WTC11 (cell line): ENCODE measurements at regions not wholly inside any gene's neighbourhood (a gene's known extent, or its start where the extent isn't known, plus 50 kb on each side); places are given as distances from the start of the nearest gene placed in this dataset.
A peak's percentile ranks its signal among the peaks of the same experiment; 100 is the strongest.

ENCODE experiments used
- ATAC-seq: fragments of 200-7000 bp; cut with Tn5 transposase; 2 replicates; pipeline ENCODE4 v1.10.0; 2021; ENCODE audit warnings: mild to moderate bottlenecking, moderate library complexity
- CTCF ChIA-PET: fragments of 300-600 bp; sonication (Branson Sonifier 250); formaldehyde crosslinking; loops from one replicate; lab custom pipeline; 2021; ENCODE audit warnings: antibody characterized with exemption; lab: Charles Lee
- POLR2A ChIA-PET: fragments of 350-600 bp; sonication (Branson Sonifier 250); formaldehyde crosslinking; loops from one replicate; lab custom pipeline; 2021; ENCODE audit warnings: antibody characterized with exemption; lab: Charles Lee
- DNase-seq: peaks from one replicate; pipeline ENCODE4 v3.0.0; 2021; ENCODE audit warnings: low spot score
- H3K27ac Mint-ChIP-seq: 2 replicates; pipeline ENCODE4 v1.8.0; 2021; ENCODE audit warnings: mixed read lengths
- H3K27me3 Mint-ChIP-seq: 2 replicates; pipeline ENCODE4 v1.8.0; 2021; ENCODE audit warnings: low read depth, mild to moderate bottlenecking, moderate library complexity, mixed read lengths
- H3K36me3 Mint-ChIP-seq: 2 replicates; pipeline ENCODE4 v1.8.0; 2021; ENCODE audit warnings: mixed read lengths
- H3K4me1 Mint-ChIP-seq: 2 replicates; pipeline ENCODE4 v1.8.0; 2022; ENCODE audit warnings: mixed read lengths
- H3K4me3 Mint-ChIP-seq: 2 replicates; pipeline ENCODE4 v1.8.0; 2021; ENCODE audit warnings: mild to moderate bottlenecking, moderate library complexity, mixed read lengths
- H3K9me3 Mint-ChIP-seq: 2 replicates; pipeline ENCODE4 v1.8.0; 2021; ENCODE audit warnings: mixed read lengths
- CDX4 ChIP-seq: fragments of 250-450 bp; sonication (Bioruptor Pico); IDR thresholded peaks from 2 replicates; pipeline ENCODE4 v1.9.0; 2021; ENCODE audit warnings: moderate library complexity, mild to moderate bottlenecking, inconsistent platforms, borderline replicate concordance
- E2F4 ChIP-seq: sonication (generic); formaldehyde crosslinking; IDR thresholded peaks from 2 replicates; pipeline ENCODE4 v1.8.1; 2022; ENCODE audit warnings: low read depth, mild to moderate bottlenecking, moderate library complexity, missing genetic modification reagents, borderline replicate concordance
- MLX ChIP-seq: sonication (generic); formaldehyde crosslinking; IDR thresholded peaks from 2 replicates; pipeline ENCODE4 v1.8.1; 2023; ENCODE audit warnings: mild to moderate bottlenecking, missing genetic modification reagents, moderate library complexity
- NFE2L1 ChIP-seq: sonication (generic); formaldehyde crosslinking; IDR thresholded peaks from 2 replicates; pipeline ENCODE4 v1.8.1; 2023; ENCODE audit warnings: missing genetic modification reagents
- NFYB ChIP-seq: sonication (generic); formaldehyde crosslinking; conservative IDR thresholded peaks from 2 replicates; pipeline ENCODE4 v1.8.0; 2022; ENCODE audit warnings: low read depth, missing genetic modification reagents
- NR1H2 ChIP-seq: sonication (generic); formaldehyde crosslinking; IDR thresholded peaks from 2 replicates; pipeline ENCODE4 v1.9.0; 2021; ENCODE audit warnings: mild to moderate bottlenecking, moderate library complexity, missing genetic modification reagents
- PREB ChIP-seq: sonication (generic); formaldehyde crosslinking; IDR thresholded peaks from 2 replicates; pipeline ENCODE4 v1.8.1; 2022; ENCODE audit warnings: mild to moderate bottlenecking, missing genetic modification reagents, moderate library complexity, borderline replicate concordance
- RORB ChIP-seq: fragments of 250-450 bp; sonication (Bioruptor Pico); IDR thresholded peaks from 2 replicates; pipeline ENCODE4 v1.9.0; 2021; ENCODE audit warnings: mild to moderate bottlenecking
- TCF7 ChIP-seq: sonication (generic); formaldehyde crosslinking; IDR thresholded peaks from 2 replicates; pipeline ENCODE4 v1.8.0; 2022; ENCODE audit warnings: mild to moderate bottlenecking, low read depth, missing genetic modification reagents, moderate library complexity
- TEAD1 ChIP-seq: sonication (generic); formaldehyde crosslinking; IDR thresholded peaks from 2 replicates; pipeline ENCODE4 v1.8.0; 2022; ENCODE audit warnings: mild to moderate bottlenecking, missing genetic modification reagents
- USF1 ChIP-seq: sonication (generic); formaldehyde crosslinking; IDR thresholded peaks from 2 replicates; pipeline ENCODE4 v1.8.0; 2022; ENCODE audit warnings: mild to moderate bottlenecking, missing genetic modification reagents
- USF2 ChIP-seq: sonication (generic); formaldehyde crosslinking; IDR thresholded peaks from 2 replicates; pipeline ENCODE4 v1.8.1; 2023; ENCODE audit warnings: mild to moderate bottlenecking, missing genetic modification reagents, moderate library complexity
- ZBTB21 ChIP-seq: sonication (generic); formaldehyde crosslinking; IDR thresholded peaks from 2 replicates; pipeline ENCODE4 v1.8.1; 2023; ENCODE audit warnings: mild to moderate bottlenecking, missing genetic modification reagents, borderline replicate concordance
- ZNF317 ChIP-seq: sonication (generic); formaldehyde crosslinking; IDR thresholded peaks from 2 replicates; pipeline ENCODE4 v1.8.1; 2023; ENCODE audit warnings: low read depth, mild to moderate bottlenecking, moderate library complexity, missing genetic modification reagents, borderline replicate concordance
- TF ChIP-seq, protein P1 (sequence below): sonication (generic); formaldehyde crosslinking; conservative IDR thresholded peaks from 2 replicates; pipeline ENCODE4 v1.8.1; 2023; ENCODE audit warnings: mild to moderate bottlenecking, low read depth, missing genetic modification reagents, moderate library complexity
- TF ChIP-seq, protein P2 (sequence below): sonication (generic); formaldehyde crosslinking; IDR thresholded peaks from 2 replicates; pipeline ENCODE4 v1.8.0; 2022; ENCODE audit warnings: mild to moderate bottlenecking, missing genetic modification reagents
- TF ChIP-seq, protein P3 (sequence below): fragments of 250-450 bp; sonication (Bioruptor Pico); IDR thresholded peaks from 2 replicates; pipeline ENCODE4 v1.9.0; 2021; ENCODE audit warnings: mild to moderate bottlenecking

DNA sequence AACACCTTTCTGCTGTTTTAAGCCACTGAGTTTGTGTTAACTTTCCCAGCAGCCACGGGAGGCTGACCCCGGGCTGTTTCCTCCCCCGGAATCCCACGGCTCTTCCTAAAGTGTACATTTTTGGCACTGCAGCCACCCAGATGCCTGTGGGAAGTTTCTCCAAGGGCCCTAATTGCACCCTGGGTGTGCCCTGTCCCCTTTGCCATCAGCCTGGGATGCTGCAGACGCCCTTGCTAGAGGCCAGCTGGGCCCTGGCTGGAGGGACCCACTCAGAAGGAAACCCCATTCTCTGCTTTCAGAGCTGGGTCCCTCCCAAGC, 883.3 kb downstream of the BRD1 start:
- ChIA-PET POLR2A (no interaction called here), CTCF (interaction anchor here (2.1 kb wide), 1 partner anchor 361 kb away, joined by 9 read pairs; no protein-coding TSS in a partner anchor)
- H3K36me3 Mint-ChIP-seq: no peaks in the 10 kb centered on the region
- H3K9me3 Mint-ChIP-seq: no peaks in the 10 kb centered on the region
- DNase-seq: no peak
- no peaks in the 10 kb centered on the region for H3K27me3 Mint-ChIP-seq
- no peak for ATAC-seq
- no peaks in the 10 kb centered on the region for H3K4me1 Mint-ChIP-seq
- H3K27ac Mint-ChIP-seq: no peak overlapping the region
- TF ChIP-seq CDX4 (CRISPR knock-in tag) (no peak), TCF7 (CRISPR knock-in tag) (no peak), TEAD1 (no peak)
- TF ChIP-seq, all 79 proteins: peak for 0
- no peak overlapping the region for H3K4me3 Mint-ChIP-seq

DNA sequence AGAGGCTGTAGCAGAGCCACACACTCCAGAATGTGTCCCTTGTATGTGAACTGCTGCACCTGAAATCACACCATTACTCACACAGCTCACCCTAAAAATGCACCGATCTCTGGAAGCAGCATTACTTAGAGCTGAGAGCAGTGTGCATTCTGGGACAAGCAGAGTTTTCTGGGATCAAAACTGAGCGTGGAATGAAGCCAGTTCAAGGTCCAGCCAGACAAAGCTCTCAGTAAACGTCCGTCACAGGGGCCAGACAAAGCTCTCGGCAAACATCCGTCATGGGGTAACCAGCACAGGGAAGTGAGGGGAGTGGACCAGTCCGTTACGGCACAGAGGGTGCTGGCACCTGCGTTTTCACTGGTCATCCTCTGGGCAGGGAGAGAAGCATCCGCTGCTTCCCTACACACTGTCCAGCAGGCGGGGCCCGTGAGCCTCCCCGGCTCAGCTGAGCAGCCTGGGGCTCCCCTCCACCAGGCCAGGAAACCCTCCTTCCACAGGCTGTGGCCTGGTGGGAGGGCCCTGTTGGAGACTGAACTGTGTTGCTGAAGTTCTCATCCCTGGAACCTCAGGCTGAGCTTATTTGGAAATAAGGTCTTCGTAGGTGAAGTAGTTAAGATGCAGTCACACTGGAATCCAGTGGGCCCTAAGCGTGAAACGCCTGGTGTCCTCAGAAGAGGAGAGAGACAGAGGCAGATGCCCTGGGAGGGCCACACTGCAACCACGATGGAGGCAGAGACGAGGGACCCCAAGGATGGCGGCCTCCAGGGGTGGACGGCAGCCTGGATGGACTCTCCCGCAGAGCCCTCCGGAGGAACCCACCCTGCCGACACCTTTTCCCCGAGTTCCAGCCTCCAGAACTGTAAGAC, 883.9 kb downstream of the BRD1 start:
- no peak overlapping the region for H3K27ac Mint-ChIP-seq
- peak; percentile 38 for DNase-seq
- ATAC-seq: peak; percentile 84
- H3K4me1 Mint-ChIP-seq: no peaks in the 10 kb centered on the region
- CTCF ChIA-PET: interaction anchor here (0.7 to 2.1 kb wide), 6 partner anchors 10 to 361 kb away, joined by 3 to 9 read pairs (median 4); no protein-coding TSS in a partner anchor
- H3K9me3 Mint-ChIP-seq: no peaks in the 10 kb centered on the region
- no peak overlapping the region for H3K4me3 Mint-ChIP-seq
- POLR2A ChIA-PET: no interaction called here
- TF ChIP-seq, protein P1, sequence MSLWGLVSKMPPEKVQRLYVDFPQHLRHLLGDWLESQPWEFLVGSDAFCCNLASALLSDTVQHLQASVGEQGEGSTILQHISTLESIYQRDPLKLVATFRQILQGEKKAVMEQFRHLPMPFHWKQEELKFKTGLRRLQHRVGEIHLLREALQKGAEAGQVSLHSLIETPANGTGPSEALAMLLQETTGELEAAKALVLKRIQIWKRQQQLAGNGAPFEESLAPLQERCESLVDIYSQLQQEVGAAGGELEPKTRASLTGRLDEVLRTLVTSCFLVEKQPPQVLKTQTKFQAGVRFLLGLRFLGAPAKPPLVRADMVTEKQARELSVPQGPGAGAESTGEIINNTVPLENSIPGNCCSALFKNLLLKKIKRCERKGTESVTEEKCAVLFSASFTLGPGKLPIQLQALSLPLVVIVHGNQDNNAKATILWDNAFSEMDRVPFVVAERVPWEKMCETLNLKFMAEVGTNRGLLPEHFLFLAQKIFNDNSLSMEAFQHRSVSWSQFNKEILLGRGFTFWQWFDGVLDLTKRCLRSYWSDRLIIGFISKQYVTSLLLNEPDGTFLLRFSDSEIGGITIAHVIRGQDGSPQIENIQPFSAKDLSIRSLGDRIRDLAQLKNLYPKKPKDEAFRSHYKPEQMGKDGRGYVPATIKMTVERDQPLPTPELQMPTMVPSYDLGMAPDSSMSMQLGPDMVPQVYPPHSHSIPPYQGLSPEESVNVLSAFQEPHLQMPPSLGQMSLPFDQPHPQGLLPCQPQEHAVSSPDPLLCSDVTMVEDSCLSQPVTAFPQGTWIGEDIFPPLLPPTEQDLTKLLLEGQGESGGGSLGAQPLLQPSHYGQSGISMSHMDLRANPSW: no peak
- TF ChIP-seq PREB (CRISPR knock-in tag): no peak
- TF ChIP-seq, protein P2, sequence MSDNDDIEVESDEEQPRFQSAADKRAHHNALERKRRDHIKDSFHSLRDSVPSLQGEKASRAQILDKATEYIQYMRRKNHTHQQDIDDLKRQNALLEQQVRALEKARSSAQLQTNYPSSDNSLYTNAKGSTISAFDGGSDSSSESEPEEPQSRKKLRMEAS (CRISPR knock-in tag): no peak
- no peak for TF ChIP-seq E2F4 (CRISPR knock-in tag)
- 0 out of 2 replicates have a peak, but pooled peaks have one; percentile 34 for TF ChIP-seq NFE2L1
- TF ChIP-seq, protein P3, sequence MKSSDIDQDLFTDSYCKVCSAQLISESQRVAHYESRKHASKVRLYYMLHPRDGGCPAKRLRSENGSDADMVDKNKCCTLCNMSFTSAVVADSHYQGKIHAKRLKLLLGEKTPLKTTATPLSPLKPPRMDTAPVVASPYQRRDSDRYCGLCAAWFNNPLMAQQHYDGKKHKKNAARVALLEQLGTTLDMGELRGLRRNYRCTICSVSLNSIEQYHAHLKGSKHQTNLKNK: no peak
- TF ChIP-seq RORB (CRISPR knock-in tag): no peak
- TF ChIP-seq NR1H2 (CRISPR knock-in tag): no peak
- TF ChIP-seq NFYB (CRISPR knock-in tag): no peak
- H3K27me3 Mint-ChIP-seq: no peaks in the 10 kb centered on the region
- no peaks in the 10 kb centered on the region for H3K36me3 Mint-ChIP-seq

GRCh38 chr22:48942698-48943566, 884.7 kb downstream of the BRD1 start:
- Mint-ChIP-seq H3K27me3 (no peaks in the 10 kb centered on the region), H3K4me3 (no peak overlapping the region), H3K36me3 (no peaks in the 10 kb centered on the region), H3K4me1 (no peaks in the 10 kb centered on the region), H3K9me3 (no peaks in the 10 kb centered on the region), H3K27ac (no peak overlapping the region)
- ChIA-PET POLR2A (no interaction called here), CTCF (interaction anchor here (0.7 to 2.1 kb wide), 4 partner anchors 48 to 362 kb away, joined by 3 to 9 read pairs (median 4); no protein-coding TSS in a partner anchor)
- DNase-seq (no peak), ATAC-seq (no peak)
- TF ChIP-seq USF1 (CRISPR knock-in tag): no peak
- TF ChIP-seq NR1H2 (CRISPR knock-in tag): no peak
- no peak for TF ChIP-seq ZBTB21 (CRISPR knock-in tag)
- no peak for TF ChIP-seq USF2 (CRISPR knock-in tag)
- TF ChIP-seq ZNF317 (CRISPR knock-in tag): no peak
- TF ChIP-seq MLX (CRISPR knock-in tag): no peak
